A549 (cell line): ENCODE measurements at regions not wholly inside any gene's neighbourhood (a gene's known extent, or its start where the extent isn't known, plus 50 kb on each side); places are given as distances from the start of the nearest gene placed in this dataset.

Experiments
- ESRRA ChIP-seq: fragments of 150-350 bp; IDR thresholded peaks from 2 replicates; pipeline ENCODE4 v1.6.1; 2014; ENCODE audit warnings: mild to moderate bottlenecking, low read length, borderline replicate concordance
- TF ChIP-seq, protein P1 (sequence below): fragments of >200 bp; sonication (Bioruptor Twin); formaldehyde crosslinking; IDR thresholded peaks from 3 replicates; pipeline ENCODE4 v1.5.1; 2016
- TF ChIP-seq, protein P2 (sequence below): IDR thresholded peaks from 2 replicates; pipeline ENCODE4 v1.6.1; 2012

DNA sequence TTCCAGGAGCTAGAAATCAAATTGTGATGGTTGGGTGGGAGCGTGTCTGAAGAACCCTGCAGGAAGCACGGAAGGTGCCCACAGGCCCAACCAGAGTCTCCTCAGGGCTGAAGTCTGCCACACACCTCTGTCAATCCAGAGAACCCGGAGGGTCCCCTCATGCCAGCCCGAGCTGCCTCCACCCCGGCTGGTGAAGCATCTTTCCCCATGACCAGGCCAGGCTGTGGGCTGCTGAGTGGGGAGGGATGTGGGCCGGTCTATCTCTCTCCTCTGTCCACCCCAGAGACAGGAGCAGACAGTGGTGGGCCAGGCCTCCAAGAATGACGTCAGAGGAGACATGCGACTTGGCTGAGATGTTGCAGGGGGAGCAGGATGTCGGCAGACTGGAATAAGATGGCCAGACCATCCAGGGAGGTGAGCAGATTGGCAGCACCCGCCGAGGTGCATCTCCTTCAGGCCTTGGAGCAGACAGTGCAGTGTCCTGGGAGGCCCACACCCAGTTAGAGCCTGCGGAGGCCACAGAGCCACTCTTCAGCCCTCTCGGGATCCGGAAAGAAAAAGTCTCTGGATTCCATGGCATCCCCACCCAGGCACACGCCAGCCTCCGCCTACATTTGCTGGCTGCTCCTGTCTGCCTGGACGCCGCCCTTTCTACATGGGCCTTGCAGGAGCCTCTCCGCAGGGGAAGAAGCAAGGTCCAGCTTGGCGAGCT is 1524.9 kb downstream of the BRD1 start:
- TF ChIP-seq, protein P1, sequence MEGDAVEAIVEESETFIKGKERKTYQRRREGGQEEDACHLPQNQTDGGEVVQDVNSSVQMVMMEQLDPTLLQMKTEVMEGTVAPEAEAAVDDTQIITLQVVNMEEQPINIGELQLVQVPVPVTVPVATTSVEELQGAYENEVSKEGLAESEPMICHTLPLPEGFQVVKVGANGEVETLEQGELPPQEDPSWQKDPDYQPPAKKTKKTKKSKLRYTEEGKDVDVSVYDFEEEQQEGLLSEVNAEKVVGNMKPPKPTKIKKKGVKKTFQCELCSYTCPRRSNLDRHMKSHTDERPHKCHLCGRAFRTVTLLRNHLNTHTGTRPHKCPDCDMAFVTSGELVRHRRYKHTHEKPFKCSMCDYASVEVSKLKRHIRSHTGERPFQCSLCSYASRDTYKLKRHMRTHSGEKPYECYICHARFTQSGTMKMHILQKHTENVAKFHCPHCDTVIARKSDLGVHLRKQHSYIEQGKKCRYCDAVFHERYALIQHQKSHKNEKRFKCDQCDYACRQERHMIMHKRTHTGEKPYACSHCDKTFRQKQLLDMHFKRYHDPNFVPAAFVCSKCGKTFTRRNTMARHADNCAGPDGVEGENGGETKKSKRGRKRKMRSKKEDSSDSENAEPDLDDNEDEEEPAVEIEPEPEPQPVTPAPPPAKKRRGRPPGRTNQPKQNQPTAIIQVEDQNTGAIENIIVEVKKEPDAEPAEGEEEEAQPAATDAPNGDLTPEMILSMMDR, result no peak
- no peak for TF ChIP-seq ESRRA
- TF ChIP-seq, protein P2, sequence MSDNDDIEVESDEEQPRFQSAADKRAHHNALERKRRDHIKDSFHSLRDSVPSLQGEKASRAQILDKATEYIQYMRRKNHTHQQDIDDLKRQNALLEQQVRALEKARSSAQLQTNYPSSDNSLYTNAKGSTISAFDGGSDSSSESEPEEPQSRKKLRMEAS, result no peak
